ENCODE measurements at regions not wholly inside any gene's neighbourhood (a gene's known extent, or its start where the extent isn't known, plus 50 kb on each side); places are given as distances from the start of the nearest gene placed in this dataset.

DNA sequence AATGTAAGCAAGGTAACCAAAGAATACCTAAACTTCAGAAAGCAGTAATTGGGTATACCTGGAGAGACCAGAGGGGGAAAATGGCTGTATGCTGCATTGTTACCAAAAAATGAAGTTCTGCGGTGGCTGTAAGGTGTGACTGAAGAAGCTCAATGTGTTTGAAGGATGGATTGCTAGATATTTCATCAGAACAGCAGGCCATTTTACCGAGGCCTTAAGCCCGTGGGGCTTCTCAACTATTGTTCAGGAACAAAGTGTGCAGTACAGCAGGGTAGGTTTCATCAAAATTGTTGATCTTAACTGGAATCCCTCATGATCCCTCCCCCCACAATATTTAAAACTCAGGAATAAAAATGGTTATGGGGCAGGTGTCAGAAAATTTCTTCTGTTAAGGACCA, 204.0 kb upstream of the GHITM start:
- TF ChIP-seq POLR2A (IDR thresholded peaks at IDR 0.05) (no peak), POLR2AphosphoS5 (IDR thresholded peaks at IDR 0.05; ENCODE audit: insufficient read depth in 1 of 2, low read depth in 1 of 2) (no peak)
- TF ChIP-seq, protein P1, sequence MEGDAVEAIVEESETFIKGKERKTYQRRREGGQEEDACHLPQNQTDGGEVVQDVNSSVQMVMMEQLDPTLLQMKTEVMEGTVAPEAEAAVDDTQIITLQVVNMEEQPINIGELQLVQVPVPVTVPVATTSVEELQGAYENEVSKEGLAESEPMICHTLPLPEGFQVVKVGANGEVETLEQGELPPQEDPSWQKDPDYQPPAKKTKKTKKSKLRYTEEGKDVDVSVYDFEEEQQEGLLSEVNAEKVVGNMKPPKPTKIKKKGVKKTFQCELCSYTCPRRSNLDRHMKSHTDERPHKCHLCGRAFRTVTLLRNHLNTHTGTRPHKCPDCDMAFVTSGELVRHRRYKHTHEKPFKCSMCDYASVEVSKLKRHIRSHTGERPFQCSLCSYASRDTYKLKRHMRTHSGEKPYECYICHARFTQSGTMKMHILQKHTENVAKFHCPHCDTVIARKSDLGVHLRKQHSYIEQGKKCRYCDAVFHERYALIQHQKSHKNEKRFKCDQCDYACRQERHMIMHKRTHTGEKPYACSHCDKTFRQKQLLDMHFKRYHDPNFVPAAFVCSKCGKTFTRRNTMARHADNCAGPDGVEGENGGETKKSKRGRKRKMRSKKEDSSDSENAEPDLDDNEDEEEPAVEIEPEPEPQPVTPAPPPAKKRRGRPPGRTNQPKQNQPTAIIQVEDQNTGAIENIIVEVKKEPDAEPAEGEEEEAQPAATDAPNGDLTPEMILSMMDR (IDR thresholded peaks at IDR 0.05): no peak

Data from vagina (tissue), 2 donors.